GM12874 (cell line): ENCODE measurements at regions not wholly inside any gene's neighbourhood (a gene's known extent, or its start where the extent isn't known, plus 50 kb on each side); places are given as distances from the start of the nearest gene placed in this dataset.

Experiments
- CTCF ChIP-seq: IDR thresholded peaks from 2 replicates; pipeline ENCODE4 v1.5.1; 2011; ENCODE audit warnings: low read depth, mild to moderate bottlenecking, control low read depth, low read length, moderate library complexity; ENCODE audit not compliant: insufficient read depth

GRCh38 chr10:78780551-78780961 lies 288.2 kb upstream of the ZMIZ1 start:
- no peak for TF ChIP-seq CTCF

- TF ChIP-seq CTCF: no peak
These were observed 287.4 kb upstream of the ZMIZ1 start for GRCh38 chr10:78781251-78781913.

GRCh38 chr10:78781991-78782390 lies 286.8 kb upstream of the ZMIZ1 start:
- no peak for TF ChIP-seq CTCF

GRCh38 chr10:78782441-78782840 lies 286.3 kb upstream of the ZMIZ1 start:
- TF ChIP-seq CTCF: no peak

- TF ChIP-seq CTCF: no peak
These were observed 285.0 kb upstream of the ZMIZ1 start for GRCh38 chr10:78783753-78784152.

- no peak for TF ChIP-seq CTCF
These were observed 284.2 kb upstream of the ZMIZ1 start for GRCh38 chr10:78784546-78784945.

GRCh38 chr10:78785066-78785465 lies 283.7 kb upstream of the ZMIZ1 start:
- no peak for TF ChIP-seq CTCF

GRCh38 chr10:78785991-78786390 lies 282.8 kb upstream of the ZMIZ1 start:
- no peak for TF ChIP-seq CTCF
